HEK293 (cell line): ENCODE measurements at regions not wholly inside any gene's neighbourhood (a gene's known extent, or its start where the extent isn't known, plus 50 kb on each side); places are given as distances from the start of the nearest gene placed in this dataset.

Experiments used
- CTCF ChIA-PET: fragments of 350-600 bp; formaldehyde crosslinking; extraction: SDS; loops from one replicate; lab custom pipeline; 2021; ENCODE audit warnings: antibody characterized with exemption; lab: Yijun Ruan, JAX
- POLR2A ChIA-PET: fragments of 300-600 bp; formaldehyde crosslinking; extraction: SDS; loops from one replicate; lab custom pipeline; 2020; ENCODE audit warnings: antibody characterized with exemption, inconsistent platforms; lab: Yijun Ruan, JAX
- H3K27ac ChIP-seq: fragments of 200-500 bp; sonication (Bioruptor generic); 2 replicates; pipeline ENCODE4 v1.5.1; 2014; ENCODE audit warnings: low read depth, low read length, control low read depth, inconsistent platforms; ENCODE audit errors: extremely low read depth
- H3K36me3 ChIP-seq, 2 experiments: fragments of 200-500 bp in 1 of 2; sonication (Bioruptor generic) in 1 of 2; 1 replicate in 1 of 2; 2 replicates in 1 of 2; pipeline ENCODE4 v1.5.1; 2014 to 2017; ENCODE audit warnings: inconsistent platforms in 2 of 2, low read length in 2 of 2; ENCODE audit not compliant: control insufficient read depth in 2 of 2, insufficient read depth in 1 of 2
- H3K4me1 ChIP-seq: fragments of 200-500 bp; sonication (Bioruptor generic); 2 replicates; pipeline ENCODE4 v1.5.1; 2014; ENCODE audit warnings: mild to moderate bottlenecking, low read length, inconsistent platforms; ENCODE audit not compliant: control insufficient read depth, insufficient read depth
- H3K4me3 ChIP-seq: 2 replicates; pipeline ENCODE4 v1.5.1; 2011; ENCODE audit warnings: low read depth, mild to moderate bottlenecking, control low read depth, low read length, moderate library complexity
- H3K9me3 ChIP-seq: fragments of 200-500 bp; sonication (Bioruptor generic); 2 replicates; pipeline ENCODE4 v1.5.1; 2014; ENCODE audit warnings: low read depth, low read length, inconsistent platforms; ENCODE audit not compliant: control insufficient read depth, insufficient read depth
- BCL11A ChIP-seq: fragments of 450-650 bp; formaldehyde crosslinking; IDR thresholded peaks from 2 replicates; pipeline ENCODE4 v1.5.1; 2016; ENCODE audit warnings: low read depth, missing biosample characterization, missing genetic modification characterization
- KLF17 ChIP-seq: fragments of 450-650 bp; formaldehyde crosslinking; IDR thresholded peaks from 2 replicates; pipeline ENCODE4 v1.5.1; 2016; ENCODE audit warnings: missing biosample characterization, missing genetic modification characterization
- PBX3 ChIP-seq: sonication (generic); formaldehyde crosslinking; IDR thresholded peaks from 2 replicates; pipeline ENCODE4 v1.8.1; 2022; ENCODE audit warnings: mild to moderate bottlenecking, moderate library complexity, missing genetic modification reagents
- PRDM10 ChIP-seq: fragments of 450-650 bp; formaldehyde crosslinking; IDR thresholded peaks from 2 replicates; pipeline ENCODE4 v1.5.1; 2016; ENCODE audit warnings: missing biosample characterization, missing genetic modification characterization
- REST ChIP-seq: fragments of 450-650 bp; formaldehyde crosslinking; IDR thresholded peaks from 2 replicates; pipeline ENCODE4 v1.5.1; 2016; ENCODE audit warnings: missing biosample characterization, missing genetic modification characterization
- YY1 ChIP-seq: fragments of 450-650 bp; formaldehyde crosslinking; IDR thresholded peaks from 2 replicates; pipeline ENCODE4 v1.5.1; 2018; ENCODE audit warnings: missing biosample characterization, missing genetic modification characterization
- YY2 ChIP-seq: fragments of 450-650 bp; formaldehyde crosslinking; IDR thresholded peaks from 2 replicates; pipeline ENCODE4 v1.5.1; 2016; ENCODE audit warnings: missing biosample characterization, missing genetic modification characterization
- ZBTB21 ChIP-seq: fragments of 450-650 bp; formaldehyde crosslinking; IDR thresholded peaks from 2 replicates; pipeline ENCODE4 v1.5.1; 2017; ENCODE audit warnings: missing biosample characterization, missing genetic modification characterization
- ZBTB49 ChIP-seq: fragments of 450-650 bp; formaldehyde crosslinking; IDR thresholded peaks from 2 replicates; pipeline ENCODE4 v1.5.1; 2016; ENCODE audit warnings: missing biosample characterization, missing genetic modification characterization, low read depth
- ZNF184 ChIP-seq: fragments of 450-650 bp; IDR thresholded peaks from 2 replicates; pipeline ENCODE4 v1.5.1; 2018; ENCODE audit warnings: missing biosample characterization, mild to moderate bottlenecking, missing genetic modification characterization
- ZNF19 ChIP-seq: fragments of 450-650 bp; formaldehyde crosslinking; IDR thresholded peaks from 2 replicates; pipeline ENCODE4; 2016; ENCODE audit warnings: missing biosample characterization, missing genetic modification characterization, low read depth
- ZNF426 ChIP-seq: fragments of 450-650 bp; formaldehyde crosslinking; IDR thresholded peaks from 2 replicates; pipeline ENCODE4 v1.5.1; 2017; ENCODE audit warnings: missing biosample characterization, missing genetic modification characterization, mild to moderate bottlenecking, inconsistent platforms, moderate library complexity
- ZNF529 ChIP-seq: fragments of 450-650 bp; formaldehyde crosslinking; IDR thresholded peaks from 2 replicates; pipeline ENCODE4 v1.5.1; 2017; ENCODE audit warnings: missing genetic modification characterization, missing biosample characterization; ENCODE audit not compliant: insufficient replicate concordance
- ZNF530 ChIP-seq: fragments of 450-650 bp; formaldehyde crosslinking; IDR thresholded peaks from 2 replicates; pipeline ENCODE4 v1.5.1; 2016; ENCODE audit warnings: low read depth, missing biosample characterization, missing genetic modification characterization
- ZNF549 ChIP-seq: fragments of 450-650 bp; IDR thresholded peaks from 2 replicates; pipeline ENCODE4 v1.5.1; 2018; ENCODE audit warnings: missing biosample characterization, missing genetic modification characterization, mild to moderate bottlenecking, inconsistent platforms, moderate library complexity
- ZNF580 ChIP-seq: fragments of 450-650 bp; formaldehyde crosslinking; IDR thresholded peaks from 2 replicates; pipeline ENCODE4 v1.5.1; 2016; ENCODE audit warnings: missing biosample characterization, missing genetic modification characterization
- ZNF704 ChIP-seq: fragments of 450-650 bp; formaldehyde crosslinking; IDR thresholded peaks from 2 replicates; pipeline ENCODE4 v1.5.1; 2016; ENCODE audit warnings: missing biosample characterization, missing genetic modification characterization

GRCh38 chr16:75854152-75854551, 127.9 kb upstream of the CPHXL start:
- ChIA-PET POLR2A (no interaction called here), CTCF (no interaction called here)
- Histone ChIP-seq H3K4me1 (no peaks in the 10 kb centered on the region), H3K36me3 (no peaks in the 10 kb centered on the region), H3K9me3 (no peaks in the 10 kb centered on the region), H3K4me3 (no peak overlapping the region), H3K27ac (no peak overlapping the region)
- no peak for TF ChIP-seq ZNF426 (tag by site-specific recombination)
- no peak for TF ChIP-seq PRDM10
- TF ChIP-seq ZNF530 (tag by site-specific recombination) = no peak
- TF ChIP-seq ZBTB21 (tag by site-specific recombination) = no peak
- TF ChIP-seq PBX3 (CRISPR knock-in tag) = no peak
- TF ChIP-seq ZNF704 (tag by site-specific recombination) = no peak
- TF ChIP-seq ZNF549 (tag by site-specific recombination) = no peak
- no peak for TF ChIP-seq YY1 (tag by site-specific recombination)
- no peak for TF ChIP-seq ZNF184 (tag by site-specific recombination)
- TF ChIP-seq ZNF19 (tag by site-specific recombination) = no peak
- TF ChIP-seq KLF17 (tag by site-specific recombination) = no peak
- no peak for TF ChIP-seq BCL11A

GRCh38 chr16:75860326-75861053, 134.2 kb upstream of the CPHXL start:
- Histone ChIP-seq H3K4me1 (no peaks in the 10 kb centered on the region), H3K27ac (no peak overlapping the region), H3K36me3 (no peaks in the 10 kb centered on the region), H3K4me3 (no peak overlapping the region), H3K9me3 (no peaks in the 10 kb centered on the region)
- ChIA-PET POLR2A (no interaction called here), CTCF (no interaction called here)
- TF ChIP-seq ZBTB49 (no peak), REST (tag by site-specific recombination) (no peak), ZNF529 (tag by site-specific recombination) (no peak), YY2 (tag by site-specific recombination) (no peak), ZNF580 (tag by site-specific recombination) (no peak)
